SW480 (cell line): ENCODE measurements at regions not wholly inside any gene's neighbourhood (a gene's known extent, or its start where the extent isn't known, plus 50 kb on each side); places are given as distances from the start of the nearest gene placed in this dataset.
"Not testable (repeated sequence)": the region's sequence is repeated elsewhere in the genome, so short reads cannot be mapped to it uniquely, and the experiment has no call there.

ENCODE experiments used
- DNase-seq: peaks from one replicate; pipeline ENCODE4 v3.0.0-alpha.2; 2016; ENCODE audit warnings: low spot score

GRCh38 chr15:63434576-63435186, 53.0 kb upstream of the CA12 start:
- DNase-seq = no peak

GRCh38 chr15:63435204-63435820, 53.7 kb upstream of the CA12 start:
- no peak for DNase-seq

GRCh38 chr15:63436341-63436740, 54.7 kb upstream of the CA12 start:
- DNase-seq = no peak

GRCh38 chr15:63436872-63437375, 55.3 kb upstream of the CA12 start:
- peak; percentile 49 for DNase-seq

GRCh38 chr15:63439536-63440264, 58.1 kb upstream of the CA12 start:
- no peak for DNase-seq

GRCh38 chr15:63440265-63440648, 58.6 kb upstream of the CA12 start:
- DNase-seq = no peak

- DNase-seq = no peak
These were observed 59.1 kb upstream of the CA12 start for GRCh38 chr15:63440756-63441155.

GRCh38 chr15:63441266-63441665, 59.6 kb upstream of the CA12 start:
- DNase-seq = no peak

- DNase-seq = no peak
These were observed 60.4 kb upstream of the CA12 start for GRCh38 chr15:63442080-63442479.

- DNase-seq = no peak
These were observed 59.8 kb upstream of the USP3 start for GRCh38 chr15:63444611-63445010.

GRCh38 chr15:63446255-63446654, 58.1 kb upstream of the USP3 start:
- DNase-seq = no peak

- no peak for DNase-seq
These were observed 57.2 kb upstream of the USP3 start for GRCh38 chr15:63447017-63447676.

GRCh38 chr15:63448266-63448665, 56.1 kb upstream of the USP3 start:
- DNase-seq = no peak

GRCh38 chr15:63448872-63449555, 55.4 kb upstream of the USP3 start:
- not testable (repeated sequence) for DNase-seq

- DNase-seq = no peak
These were observed 54.7 kb upstream of the USP3 start for GRCh38 chr15:63449731-63450130.

GRCh38 chr15:63450884-63451225, 53.5 kb upstream of the USP3 start:
- no peak for DNase-seq

- DNase-seq = no peak
These were observed 52.6 kb upstream of the USP3 start for GRCh38 chr15:63451671-63452315.

GRCh38 chr15:63452552-63453136, 51.7 kb upstream of the USP3 start:
- no peak for DNase-seq

GRCh38 chr15:63453186-63453905, 51.0 kb upstream of the USP3 start:
- no peak for DNase-seq

- DNase-seq = no peak
These were observed 49.7 kb upstream of the USP3 start for GRCh38 chr15:63454503-63455211.
